Mammary epithelial cell (primary cell): ENCODE measurements at regions not wholly inside any gene's neighbourhood (a gene's known extent, or its start where the extent isn't known, plus 50 kb on each side); places are given as distances from the start of the nearest gene placed in this dataset.

ENCODE experiments used
- EZH2 ChIP-seq: IDR thresholded peaks from 2 replicates; pipeline ENCODE4 v1.6.1; 2012; ENCODE audit warnings: low read length, inconsistent platforms, borderline replicate concordance
- TF ChIP-seq, protein P1 (sequence below), 2 donors: IDR thresholded peaks in 1 of 2; conservative IDR thresholded peaks in 1 of 2; 2 replicates each; pipeline ENCODE4 v1.5.1; 2011 to 2012; ENCODE audit warnings: inconsistent platforms in 2 of 2, low read length in 2 of 2, mild to moderate bottlenecking in 2 of 2, control low read depth in 1 of 2, low read depth in 1 of 2; ENCODE audit not compliant: insufficient read depth in 1 of 2; ENCODE audit errors: extremely low read depth in 1 of 2

DNA sequence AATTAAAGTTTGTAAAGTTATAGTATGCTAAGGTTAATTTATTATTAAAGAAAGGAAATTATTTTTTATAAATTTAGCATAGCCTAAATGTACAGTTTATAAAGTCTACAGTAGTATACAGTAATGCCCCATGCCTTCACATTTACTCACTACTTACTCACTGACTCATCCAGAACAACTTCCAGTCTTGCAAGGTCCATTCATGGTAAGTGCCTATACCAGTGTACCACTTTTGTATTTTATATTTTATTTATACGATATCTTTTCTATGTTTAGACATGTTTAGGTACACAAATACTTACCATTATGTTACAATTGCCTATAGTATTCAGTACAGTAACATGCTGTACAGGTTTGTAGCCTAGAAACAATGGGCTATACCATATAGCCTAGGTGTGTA, 95.1 kb upstream of the GRIN2B start:
- TF ChIP-seq, protein P1, sequence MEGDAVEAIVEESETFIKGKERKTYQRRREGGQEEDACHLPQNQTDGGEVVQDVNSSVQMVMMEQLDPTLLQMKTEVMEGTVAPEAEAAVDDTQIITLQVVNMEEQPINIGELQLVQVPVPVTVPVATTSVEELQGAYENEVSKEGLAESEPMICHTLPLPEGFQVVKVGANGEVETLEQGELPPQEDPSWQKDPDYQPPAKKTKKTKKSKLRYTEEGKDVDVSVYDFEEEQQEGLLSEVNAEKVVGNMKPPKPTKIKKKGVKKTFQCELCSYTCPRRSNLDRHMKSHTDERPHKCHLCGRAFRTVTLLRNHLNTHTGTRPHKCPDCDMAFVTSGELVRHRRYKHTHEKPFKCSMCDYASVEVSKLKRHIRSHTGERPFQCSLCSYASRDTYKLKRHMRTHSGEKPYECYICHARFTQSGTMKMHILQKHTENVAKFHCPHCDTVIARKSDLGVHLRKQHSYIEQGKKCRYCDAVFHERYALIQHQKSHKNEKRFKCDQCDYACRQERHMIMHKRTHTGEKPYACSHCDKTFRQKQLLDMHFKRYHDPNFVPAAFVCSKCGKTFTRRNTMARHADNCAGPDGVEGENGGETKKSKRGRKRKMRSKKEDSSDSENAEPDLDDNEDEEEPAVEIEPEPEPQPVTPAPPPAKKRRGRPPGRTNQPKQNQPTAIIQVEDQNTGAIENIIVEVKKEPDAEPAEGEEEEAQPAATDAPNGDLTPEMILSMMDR (conservative IDR thresholded peaks at IDR 0.05 in 1 of 2, IDR thresholded peaks at IDR 0.05 in 1 of 2; ENCODE audit: extremely low read depth in 1 of 2, insufficient read depth in 1 of 2, low read depth in 1 of 2, low read length in 2 of 2) = no peak
- no peak for TF ChIP-seq EZH2
